D721Med (cell line): ENCODE measurements at regions not wholly inside any gene's neighbourhood (a gene's known extent, or its start where the extent isn't known, plus 50 kb on each side); places are given as distances from the start of the nearest gene placed in this dataset.

Experiments used
- DNase-seq: peaks from one replicate; pipeline ENCODE4 v3.0.0; 2011; ENCODE audit warnings: low spot score; ENCODE audit not compliant: insufficient read length
- FAIRE-seq: peaks from 2 replicates; lab custom pipeline; 2011; peaks lifted over from hg19 to GRCh38; lab: Jason Lieb, UNC
- CTCF ChIP-seq: IDR thresholded peaks from 2 replicates; pipeline ENCODE4 v1.5.1; 2012; ENCODE audit warnings: mild to moderate bottlenecking, control low read depth; ENCODE audit not compliant: insufficient read depth; ENCODE audit errors: missing control alignments

- DNase-seq (no peak), FAIRE-seq (no peak)
Measured at GRCh38 chr14:89649451-89650075, 232.5 kb upstream of the FOXN3 start.

GRCh38 chr14:89648924-89649323 is 231.9 kb upstream of the FOXN3 start:
- FAIRE-seq, result no peak
- no peak for DNase-seq
- TF ChIP-seq CTCF, result no peak

More at GRCh38 chr14:89649451-89650075, 232.5 kb upstream of the FOXN3 start:
- TF ChIP-seq CTCF, result no peak

GRCh38 chr14:89648510-89648909 is 231.5 kb upstream of the FOXN3 start:
- FAIRE-seq, result no peak
- DNase-seq, result no peak
- no peak for TF ChIP-seq CTCF

GRCh38 chr14:89646971-89647370 is 229.9 kb upstream of the FOXN3 start:
- no peak for TF ChIP-seq CTCF
- FAIRE-seq, result peak; percentile 32
- DNase-seq, result no peak

GRCh38 chr14:89644641-89645040 is 227.6 kb upstream of the FOXN3 start:
- DNase-seq (no peak), FAIRE-seq (no peak)
- no peak for TF ChIP-seq CTCF

GRCh38 chr14:89641495-89642175 is 224.6 kb upstream of the FOXN3 start:
- no peak for DNase-seq
- TF ChIP-seq CTCF, result no peak
- peak; percentile 46 for FAIRE-seq

- no peak for FAIRE-seq
- TF ChIP-seq CTCF, result no peak
- no peak for DNase-seq
Measured at GRCh38 chr14:89640141-89640540, 223.1 kb upstream of the FOXN3 start.
